H4 (cell line): ENCODE measurements at regions not wholly inside any gene's neighbourhood (a gene's known extent, or its start where the extent isn't known, plus 50 kb on each side); places are given as distances from the start of the nearest gene placed in this dataset.

Source experiments
- DNase-seq: peaks from one replicate; pipeline ENCODE4 v3.0.0-alpha.2; 2015; ENCODE audit warnings: low spot score

GRCh38 chr4:34973650-34974312 lies 1270.5 kb downstream of the ARAP2 start:
- no peak for DNase-seq

- DNase-seq = no peak
Observed at GRCh38 chr4:34974313-34974680, 1270.0 kb downstream of the ARAP2 start.

GRCh38 chr4:35021222-35021621 lies 1223.1 kb downstream of the ARAP2 start:
- DNase-seq = peak; percentile 78

- no peak for DNase-seq
Observed at GRCh38 chr4:35025152-35025834, 1219.0 kb downstream of the ARAP2 start.

GRCh38 chr4:35038079-35038805 lies 1206.1 kb downstream of the ARAP2 start:
- no peak for DNase-seq

GRCh38 chr4:35038845-35039244 lies 1205.5 kb downstream of the ARAP2 start:
- no peak for DNase-seq

GRCh38 chr4:35052546-35052945 lies 1191.8 kb downstream of the ARAP2 start:
- DNase-seq = no peak

- no peak for DNase-seq
Observed at GRCh38 chr4:35063031-35063570, 1181.2 kb downstream of the ARAP2 start.

- DNase-seq = no peak
Observed at GRCh38 chr4:35066406-35066805, 1177.9 kb downstream of the ARAP2 start.

- DNase-seq = no peak
Observed at GRCh38 chr4:35080799-35081198, 1163.5 kb downstream of the ARAP2 start.

- DNase-seq = no peak
Observed at GRCh38 chr4:35087218-35087617, 1157.1 kb downstream of the ARAP2 start.

GRCh38 chr4:35100932-35101331 lies 1143.4 kb downstream of the ARAP2 start:
- DNase-seq = no peak

GRCh38 chr4:35102066-35102465 lies 1142.2 kb downstream of the ARAP2 start:
- DNase-seq = no peak

- no peak for DNase-seq
Observed at GRCh38 chr4:35105486-35105885, 1138.8 kb downstream of the ARAP2 start.

- DNase-seq = no peak
Observed at GRCh38 chr4:35106091-35106734, 1138.1 kb downstream of the ARAP2 start.

GRCh38 chr4:35124106-35124505 lies 1120.2 kb downstream of the ARAP2 start:
- no peak for DNase-seq

- DNase-seq = no peak
Observed at GRCh38 chr4:35125995-35126712, 1118.2 kb downstream of the ARAP2 start.

GRCh38 chr4:35138449-35138848 lies 1105.9 kb downstream of the ARAP2 start:
- no peak for DNase-seq

GRCh38 chr4:35147761-35148160 lies 1096.6 kb downstream of the ARAP2 start:
- no peak for DNase-seq

GRCh38 chr4:35151816-35152572 lies 1092.3 kb downstream of the ARAP2 start:
- peak; percentile 33 for DNase-seq

GRCh38 chr4:35163168-35163567 lies 1081.1 kb downstream of the ARAP2 start:
- DNase-seq = no peak
